DMS79 treated with DMSO at 0.1 percent for 48 hours (cell line): ENCODE measurements at regions not wholly inside any gene's neighbourhood (a gene's known extent, or its start where the extent isn't known, plus 50 kb on each side); places are given as distances from the start of the nearest gene placed in this dataset.
"Not testable (repeated sequence)": the region's sequence is repeated elsewhere in the genome, so short reads cannot be mapped to it uniquely, and the experiment has no call there.

Experiments
- DNase-seq: peaks from one replicate; lab custom pipeline; 2025; lab: John Stamatoyannopoulos, UW

- peak; percentile 97 for DNase-seq
Observed at GRCh38 chr6:19892260-19892659, 55.1 kb downstream of the ID4 start.

- DNase-seq, result no peak
Observed at GRCh38 chr6:19895866-19896692, 58.9 kb downstream of the ID4 start.

- DNase-seq, result no peak
Observed at GRCh38 chr6:19896693-19897010, 59.5 kb downstream of the ID4 start.

- DNase-seq, result no peak
Observed at GRCh38 chr6:19898141-19898740, 61.1 kb downstream of the ID4 start.

- DNase-seq, result no peak
Observed at GRCh38 chr6:19902201-19902600, 65.0 kb downstream of the ID4 start.

GRCh38 chr6:19904408-19904807 is 67.2 kb downstream of the ID4 start:
- DNase-seq, result not testable (repeated sequence)

- DNase-seq, result no peak
Observed at GRCh38 chr6:19905584-19905983, 68.4 kb downstream of the ID4 start.

- DNase-seq, result no peak
Observed at GRCh38 chr6:19906171-19906570, 69.0 kb downstream of the ID4 start.

GRCh38 chr6:19911223-19911622 is 74.1 kb downstream of the ID4 start:
- DNase-seq, result no peak

- no peak for DNase-seq
Observed at GRCh38 chr6:19918436-19918835, 81.3 kb downstream of the ID4 start.

- DNase-seq, result no peak
Observed at GRCh38 chr6:19921786-19922185, 84.6 kb downstream of the ID4 start.

- DNase-seq, result no peak
Observed at GRCh38 chr6:19925533-19925932, 88.4 kb downstream of the ID4 start.

- no peak for DNase-seq
Observed at GRCh38 chr6:19928461-19928860, 91.3 kb downstream of the ID4 start.

- DNase-seq, result no peak
Observed at GRCh38 chr6:19929312-19929711, 92.1 kb downstream of the ID4 start.

- no peak for DNase-seq
Observed at GRCh38 chr6:19934996-19935591, 97.9 kb downstream of the ID4 start.

- DNase-seq, result not testable (repeated sequence)
Observed at GRCh38 chr6:19939321-19939720, 102.2 kb downstream of the ID4 start.

- not testable (repeated sequence) for DNase-seq
Observed at GRCh38 chr6:19939926-19940325, 102.8 kb downstream of the ID4 start.

GRCh38 chr6:19943042-19943441 is 105.9 kb downstream of the ID4 start:
- no peak for DNase-seq

- no peak for DNase-seq
Observed at GRCh38 chr6:19945843-19946358, 108.7 kb downstream of the ID4 start.

- no peak for DNase-seq
Observed at GRCh38 chr6:19949155-19949554, 112.0 kb downstream of the ID4 start.

GRCh38 chr6:19964115-19964514 is 126.9 kb downstream of the ID4 start:
- DNase-seq, result no peak

- no peak for DNase-seq
Observed at GRCh38 chr6:19968201-19968600, 131.0 kb downstream of the ID4 start.

GRCh38 chr6:19972221-19972620 is 135.1 kb downstream of the ID4 start:
- DNase-seq, result no peak
